GM21447 (cell line): ENCODE measurements at regions not wholly inside any gene's neighbourhood (a gene's known extent, or its start where the extent isn't known, plus 50 kb on each side); places are given as distances from the start of the nearest gene placed in this dataset.
A peak's percentile ranks its signal among the peaks of the same experiment; 100 is the strongest.

Experiments
- ATAC-seq: cut with Tn5 transposase; IDR thresholded peaks from one replicate; pipeline ENCODE4 v1.9.1; 2021; ENCODE audit not compliant: unreplicated experiment

DNA sequence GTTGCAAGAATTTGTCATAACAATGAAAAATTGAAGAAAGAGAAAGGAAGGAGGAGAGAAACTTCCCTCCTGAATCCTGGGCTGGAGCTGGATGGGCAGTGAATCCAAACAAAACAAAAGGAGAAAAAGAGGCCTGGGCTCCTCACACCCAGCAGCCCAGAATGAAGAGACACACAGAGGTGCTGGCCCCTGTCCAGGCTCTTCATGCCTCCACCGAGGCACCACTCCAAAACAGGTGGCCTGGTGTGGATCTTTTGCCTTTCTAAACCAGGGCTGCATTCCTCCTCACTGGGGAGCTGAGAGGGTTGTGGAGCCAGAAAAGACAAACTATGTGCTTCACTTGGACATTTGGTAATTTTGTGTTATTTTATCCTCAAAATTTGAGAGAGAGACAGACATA is 76.0 kb downstream of the FAM124B start:
- no peak for ATAC-seq

DNA sequence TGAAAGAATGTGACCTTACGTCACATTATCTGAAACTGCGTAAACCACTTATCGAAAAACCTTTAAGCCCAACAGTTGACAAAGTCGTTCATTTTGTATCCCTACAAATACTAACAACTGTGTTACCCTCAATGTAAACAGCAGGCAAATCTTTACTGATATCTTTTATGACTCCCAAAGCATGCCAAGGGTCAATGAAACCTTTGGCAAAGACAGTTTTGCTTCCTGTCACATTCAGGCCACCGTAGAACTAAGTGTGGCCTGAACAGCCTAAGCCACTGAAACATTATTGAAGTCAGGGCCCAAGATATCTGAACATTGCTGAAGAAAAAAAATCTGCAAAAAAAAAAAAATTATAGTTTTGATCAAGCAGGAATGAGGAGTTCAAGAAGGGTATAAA is 77.3 kb downstream of the FAM124B start:
- ATAC-seq: no peak

DNA sequence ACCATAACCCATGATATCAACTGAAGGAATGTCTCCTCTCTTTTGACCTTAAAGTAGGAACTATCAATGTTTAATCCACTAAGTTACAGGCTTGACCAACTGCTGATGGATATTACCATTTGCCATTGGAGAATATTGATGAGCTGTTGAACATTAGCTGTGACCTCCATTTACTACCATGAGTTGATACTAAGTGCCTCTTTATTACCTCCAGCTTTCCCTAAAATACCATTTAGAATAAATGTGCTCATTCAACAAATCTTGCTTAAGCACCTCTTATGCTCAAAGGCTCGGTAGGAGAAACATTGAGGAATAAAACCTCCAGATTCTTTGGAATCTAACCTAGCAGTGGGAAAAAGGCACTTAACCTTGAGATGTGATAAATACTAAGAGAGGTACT is 81.2 kb downstream of the FAM124B start:
- ATAC-seq: no peak

DNA sequence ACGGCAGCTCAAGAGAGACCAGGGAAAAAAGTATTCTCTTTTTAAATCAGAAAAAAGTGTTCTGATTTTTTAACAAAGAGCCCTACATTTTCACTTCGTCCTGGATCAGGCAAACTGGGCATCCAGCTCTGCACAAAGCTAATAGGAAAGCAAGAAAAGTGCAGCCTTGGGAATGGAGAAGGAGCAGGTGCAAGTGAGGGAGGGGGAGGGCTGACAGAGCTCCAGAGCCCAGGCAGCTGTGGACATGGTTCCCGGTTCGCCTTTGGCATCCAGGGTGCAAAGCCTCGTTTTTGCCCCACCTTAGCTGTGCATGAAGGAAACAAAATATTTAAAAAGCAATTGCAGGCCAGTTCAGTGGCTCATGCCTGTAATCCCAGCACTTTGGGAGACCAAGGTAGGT is 82.2 kb downstream of the FAM124B start:
- ATAC-seq: no peak

DNA sequence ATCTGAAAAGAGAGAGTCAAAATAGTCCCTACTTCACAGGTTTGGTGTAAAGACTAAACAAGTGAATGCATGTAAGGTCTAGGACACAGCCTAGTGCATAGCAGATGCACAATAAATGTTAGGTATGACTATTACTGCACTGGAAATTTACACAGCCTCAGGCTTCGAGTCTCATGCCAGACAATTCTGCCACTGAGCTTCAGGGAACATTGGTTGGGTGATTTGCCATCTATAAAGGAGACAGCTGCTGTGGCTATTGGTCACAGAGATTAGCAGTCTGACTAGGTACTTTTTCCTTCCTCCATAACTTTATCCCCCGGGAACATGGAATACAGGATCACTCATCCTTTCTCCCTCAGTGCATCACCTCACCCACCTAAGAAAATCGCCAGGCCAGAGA is 89.2 kb downstream of the FAM124B start:
- no peak for ATAC-seq

DNA sequence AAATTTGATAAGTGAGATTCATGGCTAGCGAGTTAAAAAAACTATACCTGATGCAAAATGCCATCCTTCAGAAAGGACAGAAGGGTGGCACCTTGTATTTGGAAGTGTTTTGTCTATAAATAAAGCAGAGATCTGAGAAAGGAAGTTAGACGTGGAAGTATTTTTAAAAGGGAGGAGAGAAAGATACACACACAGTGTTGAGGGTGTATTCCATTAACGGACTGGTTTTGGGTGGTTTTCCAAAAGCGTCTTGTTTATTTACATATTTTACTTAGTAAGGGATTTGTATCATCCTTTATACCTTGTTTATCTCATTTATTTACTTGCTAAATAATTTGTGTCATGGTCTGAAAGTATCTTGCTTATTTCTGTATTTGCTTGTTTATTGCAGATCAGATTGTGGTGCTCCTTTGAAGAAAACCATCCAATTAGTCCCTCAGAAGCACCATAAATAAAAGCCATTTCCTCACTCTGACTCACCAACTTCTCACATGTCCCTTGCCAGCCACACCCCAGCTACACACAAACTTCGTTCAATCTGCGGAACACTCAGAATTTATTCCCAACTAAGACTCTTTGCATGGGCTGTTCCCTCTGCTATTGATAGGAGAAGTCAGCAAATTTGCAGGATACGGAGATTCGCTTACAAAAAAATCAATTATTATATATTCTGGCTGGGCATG is 90.8 kb downstream of the FAM124B start:
- ATAC-seq: no peak

DNA sequence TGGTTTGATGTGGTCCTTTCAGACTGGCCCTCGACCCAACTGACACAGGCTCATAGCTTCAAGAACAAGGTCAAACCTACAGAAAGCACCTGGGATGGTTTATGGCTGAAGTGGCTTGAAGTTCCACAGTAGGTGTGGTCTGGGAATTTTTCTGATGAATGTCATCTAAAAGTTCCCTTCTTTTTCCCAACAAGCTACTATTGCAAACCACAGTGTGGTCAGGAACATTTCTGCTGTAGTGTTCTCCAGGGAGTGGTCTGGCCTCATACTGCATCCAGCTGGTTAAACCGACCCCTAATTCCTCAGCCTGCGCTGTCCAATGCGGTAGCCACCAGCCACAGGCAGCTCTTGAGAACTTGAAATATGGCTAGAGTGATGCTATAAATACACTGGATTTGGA is 92.7 kb downstream of the FAM124B start:
- no peak for ATAC-seq

DNA sequence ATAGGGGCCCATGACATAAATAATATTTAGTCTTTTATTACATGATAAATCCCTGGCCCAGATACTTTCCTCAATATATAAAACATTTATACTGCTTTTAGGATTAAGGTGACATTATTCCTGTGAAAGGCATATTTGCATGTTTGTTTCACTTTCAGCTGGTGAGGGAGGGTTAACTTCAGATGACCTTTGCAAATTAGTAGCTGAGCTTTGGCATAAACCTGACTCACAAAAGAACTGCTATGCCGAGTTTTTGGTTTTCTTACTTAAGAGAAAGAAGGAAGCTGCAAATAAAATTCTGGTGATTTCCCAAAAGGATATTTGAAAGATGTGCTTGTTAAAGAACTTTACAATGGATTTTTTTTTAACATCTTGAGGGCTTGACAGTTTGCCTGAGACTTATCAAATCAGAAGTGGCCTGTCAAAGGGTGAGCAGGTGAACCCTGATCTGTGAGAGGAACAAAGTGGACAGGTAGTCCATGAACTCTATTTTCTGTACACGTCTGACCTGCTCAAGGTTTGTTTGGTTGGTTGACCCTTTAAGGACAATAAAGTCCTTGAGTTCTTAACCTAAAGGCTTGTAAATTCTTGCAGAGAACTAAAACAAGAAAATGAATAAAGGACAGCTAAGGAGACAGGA is 93.5 kb downstream of the FAM124B start:
- ATAC-seq: peak; percentile 95

DNA sequence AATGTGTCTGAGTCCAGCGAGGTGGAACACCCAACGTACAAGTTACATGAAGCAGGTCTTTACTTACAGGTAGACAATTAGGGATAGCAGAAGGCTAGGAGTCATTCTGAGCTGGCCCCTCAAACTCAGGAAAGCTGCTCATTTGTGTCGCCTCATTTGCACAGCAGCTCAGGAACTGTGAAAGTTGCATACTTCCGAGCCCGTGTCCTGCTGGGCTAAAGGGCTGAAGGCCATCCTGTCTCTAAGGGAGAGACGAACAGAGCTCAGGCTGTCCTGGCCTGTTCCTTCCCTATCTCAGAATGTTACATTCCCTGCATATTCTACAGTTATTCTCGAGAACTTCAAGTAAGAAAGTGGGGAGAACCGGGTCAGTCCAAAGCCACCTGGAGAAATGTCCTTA is 99.0 kb downstream of the FAM124B start:
- ATAC-seq: no peak

DNA sequence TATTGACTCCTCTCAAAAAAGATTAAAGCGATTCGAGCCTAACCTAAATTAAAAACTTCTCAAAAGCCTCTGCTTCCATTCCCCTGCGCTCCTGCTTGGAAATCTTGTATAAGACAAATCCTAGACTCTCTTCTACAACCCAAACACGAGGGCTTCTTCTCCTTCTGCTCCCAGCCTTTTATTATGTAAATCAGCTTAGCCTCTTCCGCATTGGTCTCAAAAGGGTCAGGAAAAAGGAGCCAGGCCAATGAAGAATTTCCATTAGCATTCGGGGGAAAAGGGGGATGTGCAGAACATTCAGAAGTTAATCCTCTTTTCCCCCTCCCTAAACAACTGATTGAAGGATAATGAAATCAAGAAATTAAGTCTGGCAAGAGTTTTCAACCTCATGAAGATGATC is 107.9 kb downstream of the FAM124B start:
- no peak for ATAC-seq

DNA sequence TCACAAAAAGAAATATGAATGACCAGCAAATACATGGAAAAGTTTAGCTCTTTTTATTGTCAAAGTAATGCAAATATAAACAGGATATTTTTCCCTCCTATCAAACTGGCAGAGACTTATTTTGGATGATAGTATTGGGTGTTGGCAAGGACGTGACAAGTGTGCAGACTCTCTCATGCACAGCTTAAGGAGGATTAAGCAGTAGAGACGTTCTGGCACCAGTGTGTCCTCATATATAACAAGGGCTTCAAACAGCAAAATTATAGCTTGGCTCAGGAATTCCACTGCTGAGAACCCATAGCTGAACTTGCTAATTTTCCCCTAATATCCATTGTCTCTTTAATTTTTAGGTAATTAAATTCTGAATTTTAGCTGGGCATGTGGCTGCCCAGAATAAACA is 114.4 kb downstream of the FAM124B start:
- ATAC-seq: no peak

DNA sequence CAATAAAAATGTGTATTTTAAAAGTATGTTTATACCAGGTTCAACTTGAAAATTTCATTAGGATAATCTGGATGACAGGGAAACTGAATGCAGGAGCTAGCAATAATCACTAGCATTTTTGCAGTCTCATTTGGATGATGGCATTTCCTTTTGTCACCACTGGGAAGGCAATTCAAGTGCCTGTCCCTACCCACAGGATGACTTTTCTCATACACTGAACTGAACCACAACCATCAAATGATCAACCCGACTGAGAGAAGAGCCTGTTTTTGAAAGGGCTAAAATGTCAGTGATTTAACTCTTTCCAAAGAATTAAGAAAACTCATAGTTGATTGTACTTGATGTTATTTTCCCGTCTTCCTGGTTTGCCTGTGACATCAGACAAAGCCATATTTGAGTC is 115.0 kb downstream of the FAM124B start:
- ATAC-seq: no peak

DNA sequence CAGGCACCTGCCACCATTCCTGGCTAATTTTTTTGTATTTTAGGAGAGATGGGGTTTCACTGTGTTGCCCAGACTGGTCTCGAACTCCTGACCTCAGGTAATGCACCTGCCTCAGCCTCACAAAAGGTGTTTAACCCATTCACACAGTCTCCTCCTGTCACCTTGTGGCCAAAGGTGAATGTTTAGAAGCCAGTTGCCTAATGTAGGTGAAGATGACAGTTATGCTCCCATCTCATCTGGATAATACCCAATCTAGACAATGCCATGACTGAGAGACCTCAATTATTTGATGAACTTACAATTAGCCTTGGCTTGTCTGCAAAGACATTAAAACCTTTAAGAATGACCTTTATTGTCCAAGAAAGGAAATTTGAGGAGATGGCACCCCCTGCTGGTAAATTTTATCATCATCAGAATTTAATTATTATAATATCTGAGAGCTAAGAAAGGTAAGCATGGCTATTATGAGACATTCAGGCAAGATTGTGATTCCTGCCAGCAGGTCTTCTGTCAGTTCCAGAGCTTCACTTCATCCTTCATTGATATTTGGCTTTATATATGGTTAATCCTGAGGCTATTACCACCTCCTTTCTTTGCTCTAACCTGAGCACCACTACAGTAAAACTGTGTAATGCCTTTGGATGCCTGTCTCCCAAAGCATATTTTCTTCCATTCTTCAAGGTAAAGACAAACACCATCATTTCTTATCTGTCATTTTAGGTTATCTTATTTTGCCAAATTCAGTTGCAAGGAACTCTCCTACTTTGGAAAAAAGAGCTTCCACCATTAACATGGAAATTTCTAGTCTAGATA is 117.6 kb downstream of the FAM124B start:
- no peak for ATAC-seq

DNA sequence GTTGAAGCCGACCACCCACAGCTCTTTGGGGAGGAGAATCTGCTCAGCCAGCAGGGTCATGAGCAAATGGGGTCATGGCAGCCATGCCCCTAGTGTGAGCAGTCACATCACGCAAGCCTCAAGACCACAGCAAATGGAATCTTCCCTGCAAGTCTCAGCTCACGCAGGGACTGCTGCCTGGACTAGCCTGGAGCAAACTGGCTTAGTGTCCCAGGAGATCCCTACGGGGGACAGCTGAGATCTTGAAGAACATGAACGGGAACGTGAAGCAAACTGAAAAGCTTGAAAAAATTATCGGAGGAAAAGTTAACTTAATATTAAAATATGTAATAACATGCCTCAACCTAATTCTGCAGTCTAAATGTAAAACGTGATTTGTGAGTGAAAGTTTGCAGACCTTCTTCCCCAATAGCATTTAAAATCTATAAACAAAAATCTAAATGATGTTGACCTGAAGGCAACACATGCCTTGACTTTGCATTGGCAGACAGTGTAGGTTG is 118.4 kb downstream of the FAM124B start:
- no peak for ATAC-seq

DNA sequence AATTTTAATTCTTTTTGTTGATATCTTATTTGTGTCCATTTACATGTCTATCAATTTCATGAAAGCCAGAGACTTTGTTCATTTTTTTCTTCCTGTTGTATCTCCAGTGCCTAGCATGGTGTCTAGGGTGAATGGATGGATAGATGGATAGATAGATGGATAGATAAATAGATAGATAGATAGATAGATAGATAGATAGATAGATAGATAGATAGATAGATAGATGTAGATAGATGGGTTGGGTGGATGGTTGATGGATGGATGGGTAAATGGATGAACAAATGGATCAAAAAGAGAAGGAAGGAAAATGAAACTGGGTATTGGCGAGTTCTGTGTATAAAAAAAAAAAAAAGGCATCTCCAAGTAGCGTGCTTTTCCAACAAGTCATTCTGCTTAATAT is 120.5 kb downstream of the FAM124B start:
- ATAC-seq: no peak

DNA sequence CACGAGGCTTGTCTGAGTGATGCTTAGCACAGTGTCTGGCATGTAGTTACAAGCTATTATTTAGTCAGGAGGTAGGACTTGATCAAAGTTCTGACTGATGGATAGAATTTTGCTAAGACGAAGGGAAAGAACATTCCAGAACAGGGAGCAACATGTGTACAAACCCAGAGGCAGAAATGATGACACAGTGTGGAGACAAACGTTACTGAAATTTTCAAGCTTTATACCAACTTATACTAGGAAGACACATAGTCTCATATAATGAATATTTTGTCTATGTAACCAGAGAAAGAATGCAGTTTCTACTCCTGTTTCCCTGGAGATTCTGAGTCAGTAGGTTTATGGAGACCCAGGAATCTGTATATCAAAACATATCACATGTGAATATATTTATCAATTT is 123.4 kb downstream of the FAM124B start:
- no peak for ATAC-seq

DNA sequence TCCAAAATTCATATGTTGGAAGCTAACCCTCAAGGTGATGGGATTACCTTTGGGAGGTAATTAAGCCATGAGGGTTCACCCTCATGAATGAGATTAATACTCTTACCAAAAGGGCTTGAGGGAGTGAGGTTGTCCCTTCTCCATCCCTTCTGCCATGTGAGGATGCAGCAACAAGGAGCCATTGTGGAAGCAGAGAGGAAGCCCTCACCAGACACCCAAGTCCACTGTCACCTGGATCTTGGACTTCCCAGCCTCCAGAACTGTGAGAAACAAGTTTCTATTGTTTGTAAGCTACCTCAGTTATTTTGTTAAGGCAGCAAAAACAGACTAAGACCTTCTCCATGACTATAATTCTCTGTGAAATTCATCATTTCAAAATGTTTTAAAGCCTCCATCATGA is 125.7 kb downstream of the FAM124B start:
- ATAC-seq: no peak

DNA sequence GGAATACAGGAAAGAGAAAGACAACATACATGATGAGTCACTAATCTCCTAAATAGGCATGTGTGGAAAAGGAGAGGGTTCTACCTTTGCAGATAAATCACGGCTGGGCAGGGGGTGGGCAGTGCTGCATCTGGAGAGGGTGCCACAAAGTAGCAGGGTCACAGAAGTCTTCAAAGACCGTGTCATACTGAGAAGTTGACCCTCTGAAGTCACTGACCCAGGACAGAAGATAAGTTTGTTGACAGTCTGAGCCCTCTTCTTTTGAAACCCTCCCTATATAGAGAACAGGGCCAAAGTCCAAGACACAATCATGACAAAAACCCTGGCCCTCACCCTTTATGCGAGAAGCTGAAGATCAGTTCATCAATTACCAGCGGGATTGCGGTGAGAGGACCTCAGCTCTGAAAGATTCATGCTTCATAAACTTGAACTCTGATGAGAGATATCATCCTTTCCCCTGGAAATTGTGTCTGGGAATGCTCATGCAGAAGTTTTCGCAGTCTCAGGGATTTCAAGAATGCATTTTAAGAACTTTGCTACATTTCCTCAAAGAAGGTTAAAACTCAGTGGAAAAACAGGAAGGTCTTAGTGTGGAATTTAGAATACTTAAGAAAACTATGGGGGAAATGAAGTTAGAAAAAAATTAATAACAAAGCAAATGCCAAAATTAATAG is 129.5 kb downstream of the FAM124B start:
- ATAC-seq: no peak

DNA sequence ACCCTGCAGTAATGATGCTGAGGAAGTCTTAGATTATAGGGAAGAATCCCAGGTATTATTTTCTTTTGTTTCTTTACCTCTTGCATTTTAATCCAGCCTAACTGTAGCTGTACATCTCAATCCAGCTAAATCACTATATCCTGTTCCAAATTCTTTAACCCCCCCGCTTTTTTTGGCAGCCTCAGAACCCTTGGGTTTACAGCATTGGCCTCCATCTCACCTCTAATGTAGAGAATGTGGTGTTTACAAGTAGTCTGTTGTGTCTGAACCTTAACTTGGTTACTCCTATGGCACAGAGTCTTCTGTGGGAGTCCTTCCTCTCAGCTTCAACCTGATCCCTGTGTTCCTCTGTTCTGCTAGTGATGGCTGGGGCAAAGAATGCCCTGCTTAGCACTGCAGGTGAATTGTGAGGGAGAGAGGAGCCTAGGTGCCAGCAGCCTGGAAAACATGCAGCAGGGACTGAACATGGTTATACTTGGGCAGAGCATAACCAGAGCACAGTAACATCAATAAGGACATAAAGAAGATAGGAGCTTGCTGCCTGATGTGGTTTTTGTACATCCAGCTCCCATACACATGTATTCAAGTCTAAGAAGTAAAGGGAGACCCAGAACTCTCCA is 130.2 kb downstream of the FAM124B start:
- no peak for ATAC-seq

DNA sequence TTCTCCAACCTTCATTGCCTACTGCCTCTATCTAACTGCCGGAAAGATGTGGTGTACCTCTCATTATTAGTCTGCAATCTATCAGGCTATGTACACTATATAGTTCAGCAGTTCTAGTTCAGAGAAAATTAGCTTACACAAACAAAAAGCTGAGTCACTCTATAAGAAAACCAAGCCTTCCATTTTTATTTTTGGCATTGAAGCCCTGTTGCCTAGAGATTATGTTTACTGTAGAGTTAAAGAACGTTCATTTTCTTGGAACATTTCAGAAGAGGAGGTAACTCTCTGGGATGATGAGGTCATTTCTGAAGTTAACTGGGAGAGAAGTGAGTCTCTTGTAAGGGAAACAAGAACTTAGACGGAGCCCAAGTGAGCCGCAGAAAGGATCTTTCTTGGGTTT is 133.5 kb downstream of the FAM124B start:
- no peak for ATAC-seq

DNA sequence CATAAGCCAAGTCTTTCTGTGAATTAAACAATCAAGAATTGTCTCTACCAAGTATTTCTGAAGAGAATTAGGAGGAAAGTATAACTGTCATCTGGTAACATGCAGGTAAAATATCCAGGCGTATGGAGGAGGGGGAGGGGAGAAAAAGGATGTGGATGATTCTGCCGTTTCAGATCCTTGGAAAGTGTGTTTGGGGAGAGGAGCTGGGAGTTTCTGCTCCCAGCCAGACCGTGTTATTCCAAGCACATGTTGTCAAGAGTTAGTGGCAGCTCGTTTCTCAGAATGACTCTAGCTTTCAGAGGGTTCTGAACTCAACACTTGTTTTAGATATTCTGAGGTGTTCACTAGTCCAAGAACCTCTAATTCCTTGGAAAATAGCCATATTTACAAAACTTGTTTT is 137.6 kb downstream of the FAM124B start:
- ATAC-seq: no peak
